T-cell (primary cell): ENCODE measurements at regions not wholly inside any gene's neighbourhood (a gene's known extent, or its start where the extent isn't known, plus 50 kb on each side); places are given as distances from the start of the nearest gene placed in this dataset.

ENCODE experiments used
- ATAC-seq, 4 experiments: fragments of 200-7000 bp in 3 of 4; fragments of 150-1000 bp in 1 of 4; cut with Tn5 transposase; replicated peaks in 1 of 4; 1 replicate in 3 of 4; 2 replicates in 1 of 4; pipeline ENCODE4 v1.10.0; 2021; ENCODE audit warnings: moderate library complexity in 3 of 4, mild to moderate bottlenecking in 2 of 4, moderate number of reproducible peaks in 1 of 4
- CTCF ChIA-PET, 2 donors: fragments of 300-600 bp; sonication (Branson Sonifier 250); formaldehyde crosslinking; loops; one replicate each; lab custom pipeline; 2022; ENCODE audit warnings: antibody characterized with exemption in 2 of 2; lab: Charles Lee
- POLR2A ChIA-PET, 2 donors: fragments of 300-600 bp; sonication (Branson Sonifier 250); formaldehyde crosslinking; loops; one replicate each; lab custom pipeline; 2022; ENCODE audit warnings: antibody characterized with exemption in 2 of 2; lab: Charles Lee
- DNase-seq, 35 experiments: peaks; one replicate each; pipeline versions ENCODE4 v3.0.0 to v3.0.0-alpha.2; 2013 to 2023
- H3K27ac ChIP-seq: one replicate; pipeline ENCODE4 v1.5.1; 2013; ENCODE audit warnings: low read length
- H3K27me3 ChIP-seq, 2 experiments: replicated peaks in 1 of 2; 1 replicate in 1 of 2; 2 replicates in 1 of 2; pipeline versions ENCODE4 v1.6.1 to v1.7.0; 2013; ENCODE audit warnings: low read length in 1 of 2, mixed read lengths in 1 of 2; ENCODE audit not compliant: control insufficient read depth in 2 of 2, insufficient read depth in 2 of 2; ENCODE audit errors: extremely low read depth in 1 of 2
- H3K36me3 ChIP-seq, 2 donors: 1 replicate in 1 of 2; 2 replicates in 1 of 2; pipeline versions ENCODE4 v1.6.1 to v1.7.0; 2013; ENCODE audit warnings: low read length in 1 of 2; ENCODE audit not compliant: control insufficient read depth in 2 of 2, insufficient read depth in 1 of 2; ENCODE audit errors: extremely low read depth in 1 of 2
- H3K4me1 ChIP-seq, 2 experiments: 1 replicate in 1 of 2; 2 replicates in 1 of 2; pipeline versions ENCODE4 v1.6.1 to v1.7.0; 2013; ENCODE audit warnings: low read length in 2 of 2, mixed read lengths in 1 of 2; ENCODE audit not compliant: insufficient read depth in 2 of 2, control insufficient read depth in 1 of 2; ENCODE audit errors: extremely low read depth in 1 of 2
- H3K4me3 ChIP-seq, 2 donors: 1 replicate in 1 of 2; 2 replicates in 1 of 2; pipeline versions ENCODE4 v1.5.1 to v1.7.0; 2013; ENCODE audit warnings: mild to moderate bottlenecking in 2 of 2, low read length in 1 of 2, moderate library complexity in 1 of 2; ENCODE audit not compliant: control insufficient read depth in 1 of 2; ENCODE audit errors: extremely low read depth in 1 of 2
- H3K9me3 ChIP-seq: 2 replicates; pipeline ENCODE4 v1.7.0; 2013
- H3K27ac Mint-ChIP-seq, 2 donors: one replicate each; pipeline ENCODE4 v1.8.0; 2020 to 2021; ENCODE audit warnings: mild to moderate bottlenecking in 2 of 2, mixed read lengths in 2 of 2
- H3K27me3 Mint-ChIP-seq, 2 donors: one replicate each; pipeline ENCODE4 v1.8.0; 2021 to 2022; ENCODE audit warnings: mixed read lengths in 2 of 2
- H3K36me3 Mint-ChIP-seq: one replicate; pipeline ENCODE4 v1.8.0; 2021; ENCODE audit warnings: mixed read lengths
- H3K4me1 Mint-ChIP-seq, 3 donors: one replicate each; pipeline ENCODE4 v1.8.0; 2020 to 2022; ENCODE audit warnings: mixed read lengths in 3 of 3, mild to moderate bottlenecking in 1 of 3
- H3K4me3 Mint-ChIP-seq, 3 donors: one replicate each; pipeline ENCODE4 v1.8.0; 2020 to 2022; ENCODE audit warnings: mild to moderate bottlenecking in 3 of 3, mixed read lengths in 3 of 3, moderate library complexity in 3 of 3
- H3K9me3 Mint-ChIP-seq, 3 donors: one replicate each; pipeline ENCODE4 v1.8.0; 2020 to 2022; ENCODE audit warnings: mixed read lengths in 3 of 3
- WGBS: methylation state at CpG from one replicate; pipeline ENCODE4 v1.1.5; 2013; ENCODE audit warnings: missing lambda C conversion rate; ENCODE audit not compliant: insufficient coverage; 5-methylcytosine and 5-hydroxymethylcytosine counted together

DNA sequence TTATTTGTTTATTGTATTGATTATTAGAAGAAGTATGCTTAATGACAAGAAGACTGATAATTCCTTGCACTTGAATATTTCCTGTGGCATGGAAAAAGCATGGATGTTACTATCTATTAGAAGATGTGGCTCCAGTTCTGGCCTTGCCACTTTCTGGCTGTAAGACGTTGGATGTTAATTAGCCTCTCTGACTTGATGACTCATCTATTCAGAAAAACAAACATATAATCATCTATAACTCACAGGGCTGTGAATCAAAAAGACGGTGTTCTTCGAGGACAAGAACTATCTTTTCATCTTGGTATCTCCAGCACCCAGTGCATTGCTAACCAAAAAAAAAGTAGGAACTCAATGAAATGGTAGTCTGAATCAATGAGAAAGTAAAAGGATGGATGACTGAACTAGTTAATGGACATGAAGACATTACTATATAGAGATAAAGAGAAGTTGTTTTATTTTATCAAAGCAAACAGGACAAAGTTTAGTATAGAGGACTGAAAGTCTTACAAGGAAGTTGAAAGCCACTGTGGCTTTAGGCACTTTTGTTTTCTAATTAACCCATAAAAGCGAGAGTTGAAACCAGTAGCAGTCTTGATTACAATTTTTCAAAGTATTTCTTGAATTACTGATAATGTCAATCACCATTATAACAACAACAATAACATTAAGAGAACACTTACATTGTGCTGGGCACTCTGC lies 145.3 kb downstream of the RND3 start:
- POLR2A ChIA-PET, result no interaction called here
- no peaks in the 10 kb centered on the region for H3K27me3 Mint-ChIP-seq
- 71% methylated on average over 1 of the region's 4 CpGs for WGBS

DNA sequence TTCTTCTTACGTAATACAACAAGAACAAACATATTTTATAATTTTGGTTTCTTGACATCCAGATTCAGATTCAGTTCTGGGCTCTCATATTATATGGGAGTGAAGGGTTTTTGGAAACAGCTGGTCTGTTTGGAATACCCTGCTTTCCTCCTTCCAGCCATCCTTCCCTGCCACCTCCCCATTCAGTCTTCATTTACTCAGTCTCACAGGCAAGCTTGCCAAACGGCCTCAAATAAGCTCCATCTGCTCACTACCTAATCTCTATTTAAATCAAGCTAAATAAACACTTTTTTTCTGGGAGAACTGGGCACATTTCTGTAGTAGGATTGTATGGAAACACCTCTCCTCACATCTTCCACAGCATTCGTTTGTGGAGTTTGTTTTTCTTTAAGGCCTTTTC lies 147.5 kb downstream of the RND3 start:
- Mint-ChIP-seq H3K27ac (no peak overlapping the region), H3K4me3 (no peak overlapping the region), H3K9me3 (peaks cover 0 to 15% (median 8%) of the 10 kb centered on the region in 3 donors), H3K4me1 (no peaks in the 10 kb centered on the region), H3K36me3 (no peaks in the 10 kb centered on the region), H3K27me3 (no peaks in the 10 kb centered on the region)
- no CpG with 5 or more reads among the region's 3 CpGs for WGBS
- Histone ChIP-seq H3K9me3 (no peaks in the 10 kb centered on the region), H3K36me3 (no peaks in the 10 kb centered on the region), H3K27me3 (no peaks in the 10 kb centered on the region), H3K4me1 (no peaks in the 10 kb centered on the region), H3K27ac (no peak overlapping the region), H3K4me3 (no peak overlapping the region)
- DNase-seq (no peak), ATAC-seq (no peak)
- ChIA-PET CTCF (no interaction called here), POLR2A (no interaction called here)

More for the DNA sequence above, 145.3 kb downstream of the RND3 start:
- no peaks in the 10 kb centered on the region for H3K4me1 ChIP-seq
- H3K4me1 Mint-ChIP-seq, result no peaks in the 10 kb centered on the region
- no peak overlapping the region for H3K27ac Mint-ChIP-seq
- H3K36me3 Mint-ChIP-seq, result no peaks in the 10 kb centered on the region
- no peaks in the 10 kb centered on the region for H3K27me3 ChIP-seq
- peaks cover 3 to 11% (median 6%) of the 10 kb centered on the region in 3 donors for H3K9me3 Mint-ChIP-seq
- DNase-seq (no peak), ATAC-seq (no peak)
- CTCF ChIA-PET, result no interaction called here
- H3K4me3 ChIP-seq, result no peak overlapping the region
- H3K9me3 ChIP-seq, result no peaks in the 10 kb centered on the region
- H3K4me3 Mint-ChIP-seq, result no peak overlapping the region
- H3K36me3 ChIP-seq, result no peaks in the 10 kb centered on the region
- H3K27ac ChIP-seq, result no peak overlapping the region

- no peaks in the 10 kb centered on the region for H3K27me3 Mint-ChIP-seq
- Histone ChIP-seq H3K27ac (no peak overlapping the region), H3K9me3 (no peaks in the 10 kb centered on the region), H3K4me1 (no peaks in the 10 kb centered on the region), H3K36me3 (no peaks in the 10 kb centered on the region), H3K27me3 (no peaks in the 10 kb centered on the region), H3K4me3 (no peak overlapping the region)
- no peak overlapping the region for H3K4me3 Mint-ChIP-seq
- no peak for ATAC-seq
- no peak overlapping the region for H3K27ac Mint-ChIP-seq
- ChIA-PET POLR2A (no interaction called here), CTCF (no interaction called here)
- peaks cover 0 to 15% (median 8%) of the 10 kb centered on the region in 3 donors for H3K9me3 Mint-ChIP-seq
- no peak for DNase-seq
- H3K4me1 Mint-ChIP-seq, result no peaks in the 10 kb centered on the region
- H3K36me3 Mint-ChIP-seq, result no peaks in the 10 kb centered on the region
- WGBS, result no CpG with 5 or more reads among the region's 1 CpG
Observed at GRCh38 chr2:150339282-150339681, 148.2 kb downstream of the RND3 start.

DNA sequence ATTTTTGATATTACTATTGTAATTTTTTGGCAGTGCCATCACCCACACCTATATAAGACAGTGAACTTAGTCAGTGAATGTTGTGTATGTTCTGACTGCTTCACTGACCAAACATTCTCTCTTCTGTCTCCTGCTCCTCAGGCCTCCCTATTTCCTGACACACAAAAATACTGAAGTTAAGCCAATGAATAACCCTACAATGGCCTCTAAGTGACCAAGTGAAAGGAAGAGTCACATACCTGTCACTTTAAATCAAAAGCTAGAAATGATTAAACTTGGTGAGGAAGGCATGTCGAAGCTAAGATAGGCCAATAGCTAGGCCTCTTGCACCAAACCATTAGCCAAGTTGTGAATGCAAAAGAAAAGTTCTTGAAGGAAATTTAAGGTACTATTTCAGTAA lies 151.9 kb downstream of the RND3 start:
- Histone ChIP-seq H3K4me3 (no peak overlapping the region), H3K27ac (no peak overlapping the region), H3K27me3 (no peaks in the 10 kb centered on the region), H3K36me3 (no peaks in the 10 kb centered on the region), H3K9me3 (no peaks in the 10 kb centered on the region), H3K4me1 (no peaks in the 10 kb centered on the region)
- Mint-ChIP-seq H3K27ac (no peak overlapping the region), H3K36me3 (no peaks in the 10 kb centered on the region), H3K9me3 (peaks cover 0 to 15% (median 8%) of the 10 kb centered on the region in 3 donors), H3K27me3 (no peaks in the 10 kb centered on the region), H3K4me1 (no peaks in the 10 kb centered on the region), H3K4me3 (no peak overlapping the region)
- DNase-seq (no peak), ATAC-seq (no peak)
- no CpG with 5 or more reads among the region's 1 CpG for WGBS
- ChIA-PET CTCF (no interaction called here), POLR2A (no interaction called here)

DNA sequence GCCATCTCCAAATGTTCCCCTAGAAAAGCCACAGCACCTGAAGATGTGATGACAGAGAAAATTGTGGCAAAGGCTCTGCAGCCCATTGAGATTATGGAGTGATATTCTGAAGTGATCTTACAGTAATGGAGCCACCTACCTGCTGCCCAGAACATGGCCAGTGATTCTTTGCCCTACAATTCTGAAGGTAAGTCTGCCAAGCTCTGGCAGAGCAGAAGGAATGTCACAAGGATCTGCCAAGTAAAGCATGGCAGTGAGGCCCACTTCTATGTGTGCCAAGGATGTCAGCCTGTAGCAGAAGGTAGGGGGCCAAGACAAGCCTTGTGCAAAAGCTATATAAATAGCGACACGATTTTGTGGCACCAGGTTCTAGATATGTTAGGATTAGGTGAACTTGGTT lies 155.1 kb downstream of the RND3 start:
- Histone ChIP-seq H3K27me3 (no peaks in the 10 kb centered on the region), H3K4me3 (no peak overlapping the region), H3K27ac (no peak overlapping the region), H3K36me3 (no peaks in the 10 kb centered on the region), H3K4me1 (no peaks in the 10 kb centered on the region), H3K9me3 (no peaks in the 10 kb centered on the region)
- H3K36me3 Mint-ChIP-seq, result no peaks in the 10 kb centered on the region
- no peaks in the 10 kb centered on the region for H3K27me3 Mint-ChIP-seq
- POLR2A ChIA-PET, result no interaction called here
- no peak overlapping the region for H3K4me3 Mint-ChIP-seq
- 70% methylated on average over 2 of the region's 2 CpGs for WGBS
- CTCF ChIA-PET, result no interaction called here
- H3K27ac Mint-ChIP-seq, result no peak overlapping the region
- no peak for DNase-seq
- peaks cover 0 to 12% (median 4%) of the 10 kb centered on the region in 3 donors for H3K9me3 Mint-ChIP-seq
- no peaks in the 10 kb centered on the region for H3K4me1 Mint-ChIP-seq
- no peak for ATAC-seq

- Histone ChIP-seq H3K9me3 (no peaks in the 10 kb centered on the region), H3K4me1 (no peaks in the 10 kb centered on the region), H3K27me3 (no peaks in the 10 kb centered on the region), H3K4me3 (no peak overlapping the region), H3K36me3 (no peaks in the 10 kb centered on the region), H3K27ac (no peak overlapping the region)
- DNase-seq (no peak), ATAC-seq (no peak)
- peaks cover 0 to 11% (median 0%) of the 10 kb centered on the region in 3 donors for H3K9me3 Mint-ChIP-seq
- H3K27ac Mint-ChIP-seq, result no peak overlapping the region
- POLR2A ChIA-PET, result no interaction called here
- no peaks in the 10 kb centered on the region for H3K27me3 Mint-ChIP-seq
- H3K4me3 Mint-ChIP-seq, result no peak overlapping the region
- WGBS, result 67% methylated on average over 9 of the region's 14 CpGs
- CTCF ChIA-PET, result no interaction called here
- H3K36me3 Mint-ChIP-seq, result no peaks in the 10 kb centered on the region
- no peaks in the 10 kb centered on the region for H3K4me1 Mint-ChIP-seq
Observed at GRCh38 chr2:150327564-150328489, 159.6 kb downstream of the RND3 start.
